ENCODE measurements at regions not wholly inside any gene's neighbourhood (a gene's known extent, or its start where the extent isn't known, plus 50 kb on each side); places are given as distances from the start of the nearest gene placed in this dataset.
"Not testable (repeated sequence)": the region's sequence is repeated elsewhere in the genome, so short reads cannot be mapped to it uniquely, and the experiment has no call there.

- H3K4me1 ChIP-seq (ENCODE audit: insufficient read depth) = no peaks in the 10 kb centered on the region
- H3K4me3 ChIP-seq = no peak overlapping the region
- TF ChIP-seq POLR2A (IDR thresholded peaks at IDR 0.05) (no peak), EP300 (IDR thresholded peaks at IDR 0.05) (no peak), CTCF (IDR thresholded peaks at IDR 0.05) (no peak)
- H3K27ac ChIP-seq = no peak overlapping the region
- intact Hi-C loops (cut with DNase I) = no loop called here
- DNase-seq = no peak
- no peaks in the 10 kb centered on the region for H3K36me3 ChIP-seq
- no peaks in the 10 kb centered on the region for H3K9me3 ChIP-seq
- WGBS, 3 donors = 66 to 94% (median 80%) methylated on average over 2 of the region's 2 CpGs
- H3K27me3 ChIP-seq = no peaks in the 10 kb centered on the region
Measured at GRCh38 chr16:82293671-82294070, 123.6 kb upstream of the MPHOSPH6 start.

GRCh38 chr16:82287937-82288336, 117.9 kb upstream of the MPHOSPH6 start:
- Histone ChIP-seq H3K36me3 (no peaks in the 10 kb centered on the region), H3K4me3 (no peak overlapping the region), H3K4me1 (ENCODE audit: insufficient read depth) (no peaks in the 10 kb centered on the region), H3K9me3 (no peaks in the 10 kb centered on the region), H3K27ac (no peak overlapping the region), H3K27me3 (no peaks in the 10 kb centered on the region)
- intact Hi-C loops (cut with DNase I) = no loop called here
- TF ChIP-seq POLR2A (IDR thresholded peaks at IDR 0.05) (no peak), CTCF (IDR thresholded peaks at IDR 0.05) (no peak), EP300 (IDR thresholded peaks at IDR 0.05) (no peak)
- WGBS, 3 donors = 74 to 76% (median 75%) methylated on average over 3 of the region's 3 CpGs
- no peak for DNase-seq

- no peaks in the 10 kb centered on the region for H3K36me3 ChIP-seq
- H3K27me3 ChIP-seq = no peaks in the 10 kb centered on the region
- H3K4me3 ChIP-seq = no peak overlapping the region
- intact Hi-C loops (cut with DNase I) = no loop called here
- no peaks in the 10 kb centered on the region for H3K4me1 ChIP-seq (ENCODE audit: insufficient read depth)
- H3K27ac ChIP-seq = no peak overlapping the region
- TF ChIP-seq EP300 (IDR thresholded peaks at IDR 0.05) = no peak
- TF ChIP-seq POLR2A (IDR thresholded peaks at IDR 0.05) = no peak
- no peak for TF ChIP-seq CTCF (IDR thresholded peaks at IDR 0.05)
- DNase-seq = no peak
- H3K9me3 ChIP-seq = no peaks in the 10 kb centered on the region
Measured at GRCh38 chr16:82282662-82283061, 112.6 kb upstream of the MPHOSPH6 start.

GRCh38 chr16:82281544-82281943, 111.5 kb upstream of the MPHOSPH6 start:
- intact Hi-C loops (cut with DNase I) = no loop called here
- 65 to 69% (median 65%) methylated on average over 2 of the region's 2 CpGs for WGBS, 3 donors
- Histone ChIP-seq H3K36me3 (no peaks in the 10 kb centered on the region), H3K4me3 (no peak overlapping the region), H3K27ac (no peak overlapping the region), H3K4me1 (ENCODE audit: insufficient read depth) (no peaks in the 10 kb centered on the region), H3K27me3 (no peaks in the 10 kb centered on the region), H3K9me3 (no peaks in the 10 kb centered on the region)
- TF ChIP-seq EP300 (IDR thresholded peaks at IDR 0.05) (no peak), POLR2A (IDR thresholded peaks at IDR 0.05) (no peak)
- no peak for DNase-seq

GRCh38 chr16:82280867-82281266, 110.8 kb upstream of the MPHOSPH6 start:
- DNase-seq = no peak
- H3K27ac ChIP-seq = no peak overlapping the region
- H3K4me1 ChIP-seq (ENCODE audit: insufficient read depth) = no peaks in the 10 kb centered on the region
- TF ChIP-seq CTCF (IDR thresholded peaks at IDR 0.05) = no peak
- TF ChIP-seq POLR2A (IDR thresholded peaks at IDR 0.05) = no peak
- TF ChIP-seq EP300 (IDR thresholded peaks at IDR 0.05) = no peak
- no peaks in the 10 kb centered on the region for H3K36me3 ChIP-seq
- 88 to 93% (median 92%) methylated on average over 1 of the region's 1 CpG for WGBS, 3 donors
- intact Hi-C loops (cut with DNase I) = no loop called here
- no peaks in the 10 kb centered on the region for H3K27me3 ChIP-seq
- H3K4me3 ChIP-seq = no peak overlapping the region
- no peaks in the 10 kb centered on the region for H3K9me3 ChIP-seq

GRCh38 chr16:82275349-82275748, 105.3 kb upstream of the MPHOSPH6 start:
- H3K9me3 ChIP-seq; DNase-seq; intact Hi-C loops (cut with DNase I); H3K27me3 ChIP-seq; H3K27ac ChIP-seq; H3K36me3 ChIP-seq; H3K4me3 ChIP-seq; H3K4me1 ChIP-seq (ENCODE audit: insufficient read depth): not testable (repeated sequence)
- WGBS, 3 donors = 76 to 92% (median 76%) methylated on average over 3 of the region's 3 CpGs
